SK-N-SH treated with all-trans-retinoic acid at 6 μM for 48 hours (cell line): ENCODE measurements at regions not wholly inside any gene's neighbourhood (a gene's known extent, or its start where the extent isn't known, plus 50 kb on each side); places are given as distances from the start of the nearest gene placed in this dataset.
"Not testable (repeated sequence)": the region's sequence is repeated elsewhere in the genome, so short reads cannot be mapped to it uniquely, and the experiment has no call there.

ENCODE experiments used
- BACH2 ChIP-seq: fragments of 250-450 bp; sonication (Bioruptor Pico); IDR thresholded peaks from 2 replicates; pipeline ENCODE4 v1.9.0; 2021; ENCODE audit warnings: mild to moderate bottlenecking, borderline replicate concordance
- CREB5 ChIP-seq: fragments of 250-450 bp; sonication (Bioruptor Pico); IDR thresholded peaks from 2 replicates; pipeline ENCODE4 v1.5.1; 2020; ENCODE audit warnings: low read depth, mild to moderate bottlenecking, moderate library complexity
- CSDC2 ChIP-seq: fragments of 250-450 bp; sonication (Bioruptor Pico); IDR thresholded peaks from 2 replicates; pipeline ENCODE4 v1.5.0; 2020; ENCODE audit warnings: mild to moderate bottlenecking, moderate library complexity
- CSRNP3 ChIP-seq: fragments of 250-450 bp; sonication (Bioruptor Pico); IDR thresholded peaks from 2 replicates; pipeline ENCODE4 v1.5.1; 2021; ENCODE audit warnings: mild to moderate bottlenecking, moderate library complexity
- ESRRG ChIP-seq: fragments of 250-450 bp; sonication (Bioruptor Pico); IDR thresholded peaks from 2 replicates; pipeline ENCODE4 v1.6.1; 2021; ENCODE audit warnings: mild to moderate bottlenecking
- PATZ1 ChIP-seq: fragments of 250-450 bp; sonication (Bioruptor Pico); IDR thresholded peaks from 2 replicates; pipeline ENCODE4 v1.8.0; 2020; ENCODE audit warnings: mild to moderate bottlenecking, moderate library complexity, borderline replicate concordance
- RARB ChIP-seq: fragments of 250-450 bp; sonication (Bioruptor Pico); IDR thresholded peaks from 2 replicates; pipeline ENCODE4 v1.8.0; 2021; ENCODE audit warnings: mild to moderate bottlenecking, moderate library complexity
- TCF4 ChIP-seq: fragments of 250-450 bp; sonication (Bioruptor Pico); IDR thresholded peaks from 2 replicates; pipeline ENCODE4 v1.8.0; 2021; ENCODE audit warnings: mild to moderate bottlenecking, moderate library complexity, borderline replicate concordance
- TOX ChIP-seq: fragments of 250-450 bp; sonication (Bioruptor Pico); IDR thresholded peaks from 2 replicates; pipeline ENCODE4 v1.8.0; 2021; ENCODE audit warnings: mild to moderate bottlenecking, moderate library complexity, borderline replicate concordance
- ZC3H10 ChIP-seq: fragments of 250-450 bp; sonication (Bioruptor Pico); IDR thresholded peaks from 2 replicates; pipeline ENCODE4 v1.5.1; 2021; ENCODE audit warnings: mild to moderate bottlenecking, moderate library complexity
- ZFP3 ChIP-seq: fragments of 250-450 bp; sonication (Bioruptor Pico); IDR thresholded peaks from 2 replicates; pipeline ENCODE4 v1.5.0; 2020; ENCODE audit warnings: mild to moderate bottlenecking, moderate library complexity
- ZFP30 ChIP-seq: fragments of 450-650 bp; formaldehyde crosslinking; IDR thresholded peaks from 2 replicates; pipeline ENCODE4 v1.5.0; 2022; ENCODE audit warnings: mild to moderate bottlenecking, moderate library complexity
- ZNF565 ChIP-seq: fragments of 450-650 bp; formaldehyde crosslinking; conservative IDR thresholded peaks from 2 replicates; pipeline ENCODE4 v1.5.0; 2020; ENCODE audit warnings: low read depth, mild to moderate bottlenecking, moderate library complexity

GRCh38 chr2:113566674-113567480 is 60.2 kb upstream of the RABL2A start:
- not testable (repeated sequence) for TF ChIP-seq TCF4 (CRISPR knock-in tag); ZC3H10 (CRISPR knock-in tag); RARB (CRISPR knock-in tag); TOX (CRISPR knock-in tag); ESRRG (CRISPR knock-in tag); CSDC2; ZFP3 (CRISPR knock-in tag); CREB5 (CRISPR knock-in tag); BACH2; CSRNP3 (CRISPR knock-in tag); ZNF565 (CRISPR knock-in tag); PATZ1 (CRISPR knock-in tag); ZFP30 (CRISPR knock-in tag)
